ENCODE measurements at regions not wholly inside any gene's neighbourhood (a gene's known extent, or its start where the extent isn't known, plus 50 kb on each side); places are given as distances from the start of the nearest gene placed in this dataset.

DNA sequence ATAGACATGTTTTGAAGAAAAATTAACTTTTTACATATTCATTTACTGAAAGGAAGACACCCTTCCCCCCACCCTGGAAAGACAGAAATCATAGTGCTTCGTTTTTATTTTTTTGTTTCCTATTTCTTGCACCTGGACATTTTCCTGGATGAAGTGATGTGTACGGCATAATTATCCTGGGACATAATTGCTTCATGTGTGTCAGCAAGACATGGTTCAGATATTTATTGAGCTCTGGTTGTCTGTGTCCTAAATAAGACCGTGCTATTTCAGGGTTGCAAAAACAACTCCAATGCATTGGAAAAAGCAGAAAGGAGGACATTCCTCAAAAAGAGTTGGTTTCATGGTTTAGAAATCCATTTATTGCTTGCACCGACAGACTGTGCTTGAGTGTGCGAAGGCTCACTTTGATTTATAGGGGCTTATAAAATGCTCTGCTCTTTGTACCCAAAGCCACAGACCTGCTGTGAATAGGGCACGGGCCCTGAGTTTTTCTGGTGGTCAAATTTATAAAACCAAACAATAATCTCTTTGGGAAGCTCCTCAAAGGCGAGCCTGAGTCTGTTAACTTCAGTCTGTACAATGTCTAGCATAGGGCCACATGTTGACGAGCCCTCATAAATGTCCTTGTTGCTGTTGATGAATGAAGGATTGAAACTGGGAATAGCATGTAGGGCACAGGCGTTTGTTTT is 179.5 kb downstream of the SOX4 start:
- 76 to 81% (median 77%) methylated on average over 9 of the region's 9 CpGs for WGBS, 4 donors
- Histone ChIP-seq H3K4me1 (replicated peaks in 1 of 2) (peaks cover 0 to 3% of the 10 kb centered on the region in 2 donors), H3K27ac (no peak overlapping the region)

GRCh38 chr6:21773576-21773968 is 180.0 kb downstream of the SOX4 start:
- 86 to 95% (median 89%) methylated on average over 6 of the region's 6 CpGs for WGBS, 4 donors
- H3K4me3 ChIP-seq: no peak overlapping the region
- intact Hi-C loops (cut with DNase I): no loop called here

More for the DNA sequence above, 179.5 kb downstream of the SOX4 start:
- TF ChIP-seq, protein P1, sequence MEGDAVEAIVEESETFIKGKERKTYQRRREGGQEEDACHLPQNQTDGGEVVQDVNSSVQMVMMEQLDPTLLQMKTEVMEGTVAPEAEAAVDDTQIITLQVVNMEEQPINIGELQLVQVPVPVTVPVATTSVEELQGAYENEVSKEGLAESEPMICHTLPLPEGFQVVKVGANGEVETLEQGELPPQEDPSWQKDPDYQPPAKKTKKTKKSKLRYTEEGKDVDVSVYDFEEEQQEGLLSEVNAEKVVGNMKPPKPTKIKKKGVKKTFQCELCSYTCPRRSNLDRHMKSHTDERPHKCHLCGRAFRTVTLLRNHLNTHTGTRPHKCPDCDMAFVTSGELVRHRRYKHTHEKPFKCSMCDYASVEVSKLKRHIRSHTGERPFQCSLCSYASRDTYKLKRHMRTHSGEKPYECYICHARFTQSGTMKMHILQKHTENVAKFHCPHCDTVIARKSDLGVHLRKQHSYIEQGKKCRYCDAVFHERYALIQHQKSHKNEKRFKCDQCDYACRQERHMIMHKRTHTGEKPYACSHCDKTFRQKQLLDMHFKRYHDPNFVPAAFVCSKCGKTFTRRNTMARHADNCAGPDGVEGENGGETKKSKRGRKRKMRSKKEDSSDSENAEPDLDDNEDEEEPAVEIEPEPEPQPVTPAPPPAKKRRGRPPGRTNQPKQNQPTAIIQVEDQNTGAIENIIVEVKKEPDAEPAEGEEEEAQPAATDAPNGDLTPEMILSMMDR (IDR thresholded peaks at IDR 0.05): no peak
- no peak for TF ChIP-seq POLR2A (IDR thresholded peaks at IDR 0.05)
- intact Hi-C loops (cut with DNase I): no loop called here
- no peaks in the 10 kb centered on the region for H3K9me3 ChIP-seq (replicated peaks in 1 of 3)
- no peak for DNase-seq
- no peaks in the 10 kb centered on the region for H3K27me3 ChIP-seq
- no peak overlapping the region for H3K4me3 ChIP-seq
- no peaks in the 10 kb centered on the region for H3K36me3 ChIP-seq (replicated peaks in 1 of 2)

GRCh38 chr6:21777846-21778245 is 184.3 kb downstream of the SOX4 start:
- H3K36me3 ChIP-seq (replicated peaks in 1 of 2): no peaks in the 10 kb centered on the region
- TF ChIP-seq POLR2A (IDR thresholded peaks at IDR 0.05): no peak
- TF ChIP-seq, protein P1 (IDR thresholded peaks at IDR 0.05): no peak
- H3K27ac ChIP-seq: no peak overlapping the region
- intact Hi-C loops (cut with DNase I): no loop called here
- no peaks in the 10 kb centered on the region for H3K4me1 ChIP-seq (replicated peaks in 1 of 2)
- 74 to 90% (median 79%) methylated on average over 1 of the region's 1 CpG for WGBS, 4 donors
- DNase-seq: no peak
- no peaks in the 10 kb centered on the region for H3K9me3 ChIP-seq (replicated peaks in 1 of 3)
- H3K4me3 ChIP-seq: no peak overlapping the region
- H3K27me3 ChIP-seq: no peaks in the 10 kb centered on the region

More at GRCh38 chr6:21773576-21773968, 180.0 kb downstream of the SOX4 start:
- H3K9me3 ChIP-seq (replicated peaks in 1 of 3): no peaks in the 10 kb centered on the region
- no peak for TF ChIP-seq POLR2A (IDR thresholded peaks at IDR 0.05)
- TF ChIP-seq, protein P1 (IDR thresholded peaks at IDR 0.05): no peak
- no peak overlapping the region for H3K27ac ChIP-seq
- H3K4me1 ChIP-seq (replicated peaks in 1 of 2): peaks cover 0 to 3% of the 10 kb centered on the region in 2 donors
- DNase-seq: no peak
- H3K27me3 ChIP-seq: no peaks in the 10 kb centered on the region
- H3K36me3 ChIP-seq (replicated peaks in 1 of 2): no peaks in the 10 kb centered on the region

GRCh38 chr6:21780141-21780540 is 186.6 kb downstream of the SOX4 start:
- Histone ChIP-seq H3K27me3 (no peaks in the 10 kb centered on the region), H3K27ac (no peak overlapping the region), H3K4me1 (replicated peaks in 1 of 2) (no peaks in the 10 kb centered on the region), H3K36me3 (replicated peaks in 1 of 2) (no peaks in the 10 kb centered on the region), H3K9me3 (replicated peaks in 1 of 3) (no peaks in the 10 kb centered on the region), H3K4me3 (no peak overlapping the region)
- no peak for TF ChIP-seq POLR2A (IDR thresholded peaks at IDR 0.05)
- TF ChIP-seq, protein P1 (IDR thresholded peaks at IDR 0.05): no peak
- intact Hi-C loops (cut with DNase I): no loop called here
- 63 to 70% (median 66%) methylated on average over 2 of the region's 2 CpGs for WGBS, 4 donors
- no peak for DNase-seq

All from adrenal gland (tissue), 9 donors.